GM19467 (cell line): ENCODE measurements at regions not wholly inside any gene's neighbourhood (a gene's known extent, or its start where the extent isn't known, plus 50 kb on each side); places are given as distances from the start of the nearest gene placed in this dataset.
"Not testable (repeated sequence)": the region's sequence is repeated elsewhere in the genome, so short reads cannot be mapped to it uniquely, and the experiment has no call there.

ENCODE experiments used
- ATAC-seq: cut with Tn5 transposase; IDR thresholded peaks from one replicate; pipeline ENCODE4 v1.9.1; 2021; ENCODE audit warnings: mild to moderate bottlenecking, moderate library complexity; ENCODE audit not compliant: unreplicated experiment

DNA sequence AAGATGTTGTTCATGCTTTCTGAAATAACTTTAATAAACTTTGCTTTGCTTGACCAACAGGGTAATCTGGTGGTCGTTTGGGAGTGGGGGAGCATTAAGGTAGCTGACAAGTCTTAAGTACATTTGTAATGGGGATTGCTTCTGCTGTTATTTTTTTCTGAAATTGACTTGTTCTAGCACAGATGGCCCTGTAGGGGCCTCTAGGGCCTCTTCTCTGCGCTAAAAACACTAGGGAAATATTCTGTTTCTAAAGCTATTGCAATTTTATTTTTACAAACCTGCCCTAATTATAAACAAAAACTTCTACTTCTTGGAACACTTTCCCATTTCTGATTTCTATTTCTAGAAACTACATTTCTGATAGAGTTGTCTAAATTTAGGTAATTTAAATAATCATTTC lies 191.3 kb upstream of the KCNJ3 start:
- ATAC-seq, result no peak

DNA sequence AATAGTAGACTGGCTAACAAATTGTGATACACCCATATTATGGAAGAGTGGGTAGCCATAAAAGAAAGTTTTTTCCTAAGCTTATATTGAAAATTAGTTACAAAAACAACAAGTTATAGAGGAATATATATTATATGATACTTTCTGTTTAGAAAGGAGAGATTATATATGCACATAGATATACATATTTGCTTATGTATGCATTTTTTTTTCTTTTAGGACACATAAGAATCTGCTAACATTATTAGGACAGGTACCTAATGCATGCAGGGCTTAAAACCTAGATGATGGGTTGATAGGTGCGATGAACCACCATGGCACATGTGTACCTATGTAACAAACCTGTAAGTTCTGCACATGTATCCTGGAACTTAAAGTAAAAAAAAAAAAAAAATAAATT lies 179.6 kb upstream of the KCNJ3 start:
- no peak for ATAC-seq

DNA sequence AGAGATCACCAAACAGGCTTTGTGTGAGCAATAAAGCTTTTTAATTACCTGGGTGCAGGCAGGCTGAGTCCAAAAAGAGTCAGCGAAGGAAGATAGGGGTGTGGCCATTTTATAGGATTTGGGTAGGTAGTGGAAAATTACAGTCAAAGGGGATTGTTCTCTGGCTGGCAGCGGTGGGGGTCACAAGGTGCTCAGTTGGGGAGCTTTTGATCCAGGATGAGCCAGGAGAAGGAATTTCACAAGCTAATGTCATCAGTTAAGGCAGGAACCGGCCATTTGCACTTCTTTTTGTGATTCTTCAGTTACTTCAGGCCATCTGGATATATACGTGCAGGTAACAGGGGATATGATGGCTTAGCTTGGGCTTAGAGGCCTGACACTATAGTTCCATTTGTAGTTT lies 177.5 kb upstream of the KCNJ3 start:
- ATAC-seq, result not testable (repeated sequence)

DNA sequence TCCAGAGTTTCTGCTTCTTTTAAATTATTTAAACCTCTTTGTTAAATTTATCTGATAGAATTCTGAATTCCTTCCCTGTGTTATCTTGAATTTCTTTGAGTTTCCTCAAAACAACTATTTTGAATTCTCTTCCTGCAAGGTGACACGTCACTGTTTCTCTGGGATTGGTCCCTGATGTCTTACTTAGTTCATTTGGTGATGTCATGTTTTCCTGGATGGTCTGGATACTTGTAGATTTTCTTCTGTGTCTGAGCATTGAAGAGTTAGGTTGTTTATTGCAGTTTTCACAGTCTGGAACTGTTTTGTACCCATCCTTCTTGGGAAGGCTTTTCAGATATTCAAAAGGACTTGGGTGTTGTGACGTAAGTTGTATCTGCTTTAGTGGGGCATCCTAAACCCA lies 172.3 kb upstream of the KCNJ3 start:
- no peak for ATAC-seq

DNA sequence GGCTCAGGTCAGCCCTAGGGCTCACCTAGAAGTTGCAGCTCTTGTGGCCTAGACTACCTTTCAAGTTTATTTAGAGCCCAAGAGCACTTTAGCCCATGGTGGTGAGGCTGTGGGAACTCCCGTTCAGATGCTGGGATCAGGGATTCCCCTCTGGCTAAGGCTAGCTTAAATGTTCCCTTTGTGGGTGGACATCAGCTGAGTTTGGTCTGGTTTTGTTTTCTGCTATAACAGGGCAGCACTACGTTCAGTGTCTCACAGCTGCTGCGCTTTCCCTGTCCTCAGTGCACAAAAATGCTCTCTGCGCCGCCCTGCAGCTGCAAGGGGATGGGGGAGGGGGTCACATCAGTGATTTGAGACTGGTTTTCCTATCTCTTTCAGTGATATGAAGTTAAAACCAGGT lies 170.5 kb upstream of the KCNJ3 start:
- no peak for ATAC-seq

DNA sequence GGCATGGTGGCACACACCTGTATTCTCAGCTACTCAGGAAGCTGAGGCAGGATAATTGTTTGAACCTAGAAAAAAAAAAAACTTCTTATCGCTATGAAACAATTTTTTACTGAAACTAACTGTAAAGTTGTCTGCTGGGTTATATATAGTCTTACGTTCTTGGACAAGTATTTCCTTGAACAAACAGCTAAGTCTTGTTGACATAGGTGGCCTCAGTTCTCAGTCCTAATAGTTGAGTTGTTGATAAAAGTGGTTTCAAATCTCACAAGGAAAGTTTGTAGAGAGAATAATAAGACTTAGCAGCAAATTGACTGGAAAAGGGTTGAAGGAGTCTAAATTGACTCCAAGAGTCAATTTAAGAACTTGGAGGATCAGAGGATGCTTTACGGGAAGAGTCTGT lies 166.5 kb upstream of the KCNJ3 start:
- no peak for ATAC-seq

DNA sequence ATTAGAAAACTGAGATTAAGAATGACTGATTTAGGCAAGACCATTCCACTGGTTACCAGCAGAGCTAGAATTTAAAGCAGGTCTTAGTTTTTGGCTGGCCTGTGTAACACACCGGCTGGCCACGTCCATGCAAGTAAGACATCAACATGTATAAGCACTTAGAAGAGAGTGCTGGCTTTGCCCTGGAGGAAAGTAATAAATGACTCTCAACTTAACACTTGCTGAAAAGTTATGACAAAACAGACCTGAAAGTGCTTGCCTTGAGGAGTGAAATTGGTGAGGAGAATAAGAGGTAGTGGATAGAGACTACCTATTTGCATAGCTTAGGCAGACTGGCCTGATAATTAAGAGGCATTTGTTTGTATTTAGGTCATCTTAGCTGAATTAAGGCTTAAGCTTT lies 165.7 kb upstream of the KCNJ3 start:
- no peak for ATAC-seq

DNA sequence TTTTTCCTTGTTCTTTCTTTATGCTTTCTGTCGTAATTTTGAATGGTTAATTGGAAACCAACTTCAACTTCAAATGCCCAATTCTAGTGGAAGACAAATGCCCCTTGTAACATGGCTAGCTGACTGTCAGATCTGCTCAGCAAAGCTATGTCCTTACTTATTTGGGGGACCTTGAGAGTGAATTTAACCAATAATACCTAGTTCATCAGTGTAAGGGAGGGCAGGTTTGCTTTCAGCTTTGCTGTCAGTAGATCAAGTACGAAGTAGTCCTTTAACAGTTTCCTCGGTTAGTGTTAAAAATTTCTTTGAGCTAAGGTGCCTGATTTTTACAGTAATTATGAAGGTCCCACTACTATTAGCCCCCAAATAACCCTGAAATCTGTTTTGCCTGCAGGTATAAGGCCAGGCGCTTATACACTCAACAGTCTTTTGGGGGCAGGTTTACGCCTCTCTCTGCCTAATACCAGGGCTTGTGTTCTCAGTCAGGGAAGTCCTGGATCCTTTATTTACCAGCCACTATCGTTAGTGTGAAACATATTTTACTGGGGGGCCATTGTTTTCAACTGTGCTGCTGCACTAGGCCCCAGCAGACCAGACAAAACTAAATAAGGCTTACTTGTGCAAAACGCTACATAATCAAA lies 165.1 kb upstream of the KCNJ3 start:
- ATAC-seq, result no peak

DNA sequence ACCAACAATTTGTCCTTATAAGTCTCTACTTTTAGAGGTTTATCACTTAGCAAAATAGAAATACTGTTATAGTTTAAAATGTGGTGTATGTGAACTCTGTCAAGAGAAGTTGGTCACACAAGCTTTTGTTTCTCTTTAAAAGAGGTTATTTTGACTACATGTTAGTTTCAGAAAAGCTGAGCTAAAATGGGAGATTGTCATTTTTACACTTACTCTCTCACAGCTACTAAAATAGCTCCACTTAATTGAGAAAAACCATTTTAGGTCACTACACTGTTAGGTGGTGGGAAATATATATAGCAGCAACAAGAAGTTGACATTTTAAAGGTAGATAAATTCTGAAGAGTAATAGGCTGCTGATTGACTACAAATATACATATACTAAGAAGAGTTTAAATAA lies 161.5 kb upstream of the KCNJ3 start:
- no peak for ATAC-seq

DNA sequence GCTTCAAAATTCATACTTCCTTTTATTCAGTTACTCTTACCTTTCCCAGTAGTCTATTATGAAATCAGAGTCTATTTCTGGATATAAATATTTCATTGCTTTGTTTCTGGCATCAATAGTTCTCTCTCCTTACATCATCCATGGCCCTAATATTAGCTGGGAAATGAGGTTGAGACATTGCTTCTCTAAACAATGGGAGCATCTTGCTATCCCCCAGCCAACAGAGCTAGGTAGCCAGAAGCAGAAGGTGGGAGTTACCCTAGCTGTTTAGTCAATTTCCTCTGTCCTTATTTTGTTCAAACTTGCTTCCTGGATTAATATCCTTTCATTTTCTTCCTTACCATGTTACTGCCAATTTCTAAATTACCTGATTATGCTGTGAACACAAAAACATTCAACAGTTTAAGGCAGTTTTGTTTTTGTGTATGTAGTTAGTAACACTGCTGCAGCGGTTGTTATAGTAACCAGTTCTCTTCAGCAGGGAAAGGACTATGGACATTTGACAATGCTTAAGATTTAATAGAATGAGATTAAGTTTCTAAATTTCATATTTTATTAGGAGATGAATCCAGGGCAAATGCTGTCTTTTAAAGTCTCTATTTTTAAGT lies 160.5 kb upstream of the KCNJ3 start:
- ATAC-seq, result no peak

DNA sequence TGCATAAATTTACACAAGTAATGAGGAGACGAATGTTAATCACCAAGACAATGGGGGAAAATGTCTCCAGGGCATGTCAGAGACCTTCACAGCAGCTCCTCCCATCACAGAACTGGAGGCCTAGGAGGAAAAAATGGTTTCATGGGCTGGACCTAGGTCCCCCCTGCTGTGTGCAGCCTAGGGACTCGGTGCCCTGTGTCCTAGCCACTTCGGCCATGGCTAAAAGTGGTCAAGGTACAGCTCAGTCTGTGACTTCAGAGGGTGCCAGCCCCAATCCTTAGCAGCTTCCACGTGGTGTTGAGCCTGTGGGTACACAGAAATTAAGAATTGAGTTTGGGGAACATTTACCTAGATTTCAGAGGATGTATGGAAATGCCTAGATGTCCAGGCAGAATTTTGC lies 152.2 kb upstream of the KCNJ3 start:
- ATAC-seq, result no peak

DNA sequence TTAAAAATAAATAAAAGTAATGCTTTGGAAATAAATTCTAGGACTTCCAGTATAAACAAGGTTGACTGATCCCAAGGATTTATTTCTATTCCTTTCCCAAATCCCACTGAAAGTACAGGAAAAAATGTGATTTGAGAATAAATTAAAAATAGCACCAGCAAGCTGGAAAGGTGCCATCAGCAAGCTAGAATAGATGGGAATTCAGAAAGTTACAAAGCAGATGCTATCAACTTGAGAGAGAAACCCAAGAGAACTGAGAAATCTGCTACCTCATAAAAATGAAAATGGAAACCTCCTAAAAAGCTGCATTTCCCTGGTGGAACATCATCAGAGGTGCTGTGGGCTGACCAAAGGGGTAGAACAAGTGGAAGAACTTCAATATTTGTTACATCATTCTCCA lies 148.6 kb upstream of the KCNJ3 start:
- ATAC-seq, result no peak

DNA sequence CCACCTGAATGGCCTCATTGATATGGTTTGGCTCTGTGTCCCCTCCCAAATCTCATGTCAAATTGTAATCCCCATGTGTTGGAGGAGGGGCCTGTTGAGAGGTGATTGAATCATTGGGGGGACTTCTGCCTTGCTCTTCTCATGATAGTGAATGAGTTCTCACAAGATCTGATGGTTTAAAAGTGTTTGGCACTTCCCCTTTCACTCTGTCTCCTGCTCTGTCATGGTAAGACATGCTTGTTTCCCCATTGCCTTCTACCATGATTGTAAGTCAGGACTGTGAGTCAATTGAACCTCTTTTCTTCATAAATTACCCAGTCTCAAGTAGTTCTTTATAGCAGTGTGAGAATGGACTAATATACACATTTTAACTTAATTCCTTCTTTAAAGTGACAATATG lies 146.8 kb upstream of the KCNJ3 start:
- no peak for ATAC-seq

DNA sequence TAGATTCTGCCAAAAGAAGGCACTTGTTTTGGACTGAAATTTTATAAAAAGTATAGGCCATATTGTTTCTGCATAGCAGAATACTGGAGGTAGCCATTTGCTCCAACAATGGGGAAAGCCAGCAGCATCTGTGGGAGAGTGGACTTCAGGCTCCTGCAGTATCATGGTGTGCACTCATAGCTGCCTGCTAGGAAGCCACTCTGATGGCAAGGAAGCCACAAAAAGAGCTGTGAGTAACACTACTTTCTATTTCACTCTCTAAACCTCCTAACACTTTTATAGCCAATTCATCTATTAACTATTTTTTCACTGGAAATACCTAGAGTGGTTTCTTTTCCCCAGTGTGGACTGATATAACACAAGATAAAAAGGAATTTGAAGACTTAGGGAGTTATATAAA lies 144.4 kb upstream of the KCNJ3 start:
- ATAC-seq, result no peak

DNA sequence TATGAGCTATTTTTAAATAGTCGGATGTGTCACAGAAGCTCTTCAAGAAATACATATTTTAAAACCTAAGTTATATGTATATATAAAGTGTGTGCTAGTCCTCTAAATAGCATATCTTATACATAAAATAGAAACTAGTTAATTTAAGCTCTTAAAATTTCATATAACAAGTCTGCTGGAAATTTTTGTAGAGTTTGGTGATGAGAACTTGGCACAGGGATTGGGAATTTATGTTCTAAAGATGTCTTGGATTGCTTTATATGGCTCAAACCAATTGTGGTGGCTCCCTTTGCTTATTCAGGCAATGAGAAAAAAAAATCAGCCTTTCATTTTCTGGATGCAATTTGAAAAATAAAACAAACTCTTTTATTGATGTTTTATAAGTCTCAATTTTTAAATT lies 142.8 kb upstream of the KCNJ3 start:
- no peak for ATAC-seq

DNA sequence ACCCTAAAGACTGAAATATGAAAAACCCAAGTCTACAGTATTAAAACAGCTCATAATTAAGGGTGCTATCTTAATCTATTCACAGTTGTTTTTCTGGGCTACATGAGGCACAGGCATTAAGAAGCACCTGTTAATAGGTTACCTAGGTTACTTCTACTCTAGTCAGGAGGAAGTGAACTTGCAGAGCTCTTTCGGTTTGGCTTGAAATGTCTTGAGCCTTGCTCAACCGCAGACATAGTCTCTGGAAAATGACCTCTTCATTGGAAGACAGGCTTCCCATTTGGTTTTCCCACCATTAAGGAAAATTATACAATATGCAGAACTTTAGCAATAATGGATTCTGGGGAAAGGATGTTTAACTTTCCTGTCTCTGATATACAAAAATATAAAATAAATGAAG lies 142.3 kb upstream of the KCNJ3 start:
- no peak for ATAC-seq

DNA sequence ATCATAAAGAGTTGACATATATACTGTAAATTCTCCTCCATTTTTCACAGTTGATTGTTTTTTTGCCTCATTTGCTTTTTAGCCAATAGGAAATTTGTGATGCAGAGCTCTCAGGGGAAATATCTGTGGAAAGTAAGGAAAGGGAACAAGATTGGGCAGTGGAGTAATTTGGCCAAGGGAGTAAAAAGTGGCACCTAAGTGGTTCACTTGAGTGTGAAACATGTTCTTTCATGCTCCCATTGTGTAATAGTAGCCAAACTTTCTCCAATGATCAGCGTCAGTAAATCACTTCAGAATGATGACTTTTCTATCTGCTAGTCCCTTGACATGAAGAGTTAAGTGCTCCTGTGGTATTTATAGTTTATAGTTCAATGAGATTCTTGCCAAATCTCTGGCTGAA lies 141.9 kb upstream of the KCNJ3 start:
- ATAC-seq, result no peak

DNA sequence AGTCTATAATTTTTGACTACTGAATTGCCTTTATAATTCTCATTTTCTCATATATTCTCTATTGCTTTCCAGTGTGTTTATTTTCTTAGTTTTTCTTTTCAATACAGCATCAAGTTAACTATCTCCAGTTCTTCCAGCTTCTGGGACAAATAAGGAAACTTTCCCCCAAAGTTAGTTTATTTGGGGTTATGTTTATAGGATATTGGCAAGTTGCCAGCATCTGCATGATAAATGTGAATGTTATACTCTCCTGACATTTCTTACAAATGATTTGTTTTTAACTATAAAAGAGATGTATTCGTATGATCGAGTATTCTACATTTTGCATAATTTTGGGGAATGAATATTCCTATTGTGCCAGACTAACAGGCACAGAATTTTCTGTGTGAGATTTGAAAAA lies 140.6 kb upstream of the KCNJ3 start:
- ATAC-seq, result no peak

DNA sequence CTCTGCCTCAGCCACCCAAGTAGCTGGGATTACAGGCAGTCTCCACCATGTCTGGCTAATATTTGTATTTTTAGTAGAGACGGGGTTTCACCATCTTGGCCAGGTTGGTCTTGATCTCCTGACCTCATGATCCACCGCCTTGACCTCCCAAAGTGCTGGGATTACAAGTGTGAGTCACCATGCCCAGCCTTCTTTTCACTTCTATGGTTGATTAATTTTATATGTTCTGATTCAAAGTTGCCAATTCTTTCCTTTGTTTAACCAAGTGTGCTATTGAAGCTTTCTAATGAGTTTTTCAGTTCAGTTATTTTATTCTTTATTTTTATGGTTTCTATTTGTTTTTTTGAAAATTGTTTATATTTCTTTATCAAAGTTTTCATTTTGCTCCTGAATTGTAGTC lies 133.1 kb upstream of the KCNJ3 start:
- no peak for ATAC-seq

DNA sequence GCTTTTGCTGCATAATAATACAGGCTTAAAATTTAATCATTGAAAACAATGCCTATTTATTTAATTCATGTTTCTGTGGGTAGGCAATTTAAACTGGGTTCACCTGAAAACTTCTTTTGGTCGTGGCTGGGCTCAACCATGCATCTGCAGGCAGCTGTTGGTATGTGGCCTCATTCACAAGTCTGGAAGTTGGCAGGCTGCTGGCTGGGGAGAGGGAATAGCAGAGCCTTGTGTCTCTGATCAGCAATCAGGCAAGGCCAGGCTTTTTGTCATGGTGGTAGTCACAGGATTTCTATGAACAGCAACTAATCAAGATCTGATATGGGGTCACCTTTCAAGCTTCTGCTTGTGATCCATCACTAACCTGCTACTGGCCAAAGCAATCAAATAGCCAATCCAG lies 130.1 kb upstream of the KCNJ3 start:
- no peak for ATAC-seq

DNA sequence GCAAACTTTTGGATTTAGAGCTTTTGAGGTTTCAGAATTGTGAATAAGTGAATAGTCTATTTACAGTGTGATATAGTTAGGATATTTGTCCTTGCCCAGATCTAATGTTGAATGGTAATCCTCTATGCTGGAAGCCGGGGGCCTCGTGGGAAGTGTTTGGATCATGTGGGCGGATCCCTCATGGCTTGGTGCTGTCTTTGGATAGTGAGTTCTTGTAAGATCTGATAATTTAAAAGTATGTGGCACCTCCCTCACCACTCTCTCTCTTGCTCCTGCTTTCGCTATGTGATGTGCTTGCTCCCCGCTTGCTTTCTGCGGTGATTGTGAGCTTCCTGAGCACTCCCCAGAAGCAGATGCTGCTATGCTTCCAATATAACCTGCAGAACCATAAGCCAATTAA lies 128.0 kb upstream of the KCNJ3 start:
- ATAC-seq, result no peak

DNA sequence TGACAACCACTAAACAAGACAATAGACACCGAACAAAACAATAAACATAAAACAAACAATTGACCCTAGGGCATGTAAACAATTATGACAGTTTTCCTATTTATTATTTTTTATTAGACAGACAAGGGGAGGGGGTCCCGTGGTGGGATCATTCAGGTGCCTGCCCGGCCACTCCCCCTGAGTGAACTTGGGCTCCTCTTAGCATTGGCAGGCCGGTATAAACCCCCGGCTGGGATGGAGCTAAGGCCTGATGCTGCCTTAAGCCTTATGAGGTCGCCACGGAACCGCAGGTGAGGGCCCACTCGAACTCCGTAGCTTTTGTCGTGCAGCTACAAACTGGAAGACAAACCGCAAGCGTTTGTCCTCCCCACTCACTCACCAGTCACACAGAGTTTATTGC lies 121.8 kb upstream of the KCNJ3 start:
- not testable (repeated sequence) for ATAC-seq

DNA sequence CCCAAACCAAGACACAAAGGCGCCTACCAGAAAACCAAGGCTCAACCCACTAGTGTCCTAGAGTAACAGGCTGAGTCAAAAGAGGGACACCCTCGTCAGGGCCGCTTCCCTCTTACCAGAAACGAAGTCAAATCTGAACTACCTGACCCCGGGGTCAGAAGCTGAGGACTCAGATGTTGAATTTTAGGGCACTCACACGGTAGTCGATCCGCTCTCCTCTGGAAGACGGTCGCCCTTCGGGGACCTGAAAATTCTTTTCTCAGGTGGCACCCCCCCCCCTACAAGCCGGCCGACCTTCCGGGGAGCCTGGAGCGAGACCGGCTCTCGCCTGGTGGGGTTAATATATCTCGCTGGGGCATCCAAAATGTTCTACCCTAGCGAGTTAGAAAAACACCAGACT lies 121.1 kb upstream of the KCNJ3 start:
- no peak for ATAC-seq
